Esophagus muscularis mucosa (tissue), 4 donors: ENCODE measurements at regions not wholly inside any gene's neighbourhood (a gene's known extent, or its start where the extent isn't known, plus 50 kb on each side); places are given as distances from the start of the nearest gene placed in this dataset.

Source experiments
- DNase-seq: peaks from one replicate; pipeline ENCODE4 v3.0.0-alpha.2; 2017; ENCODE audit errors: extremely low spot score
- H3K27ac ChIP-seq, 4 donors: fragments of 200-600 bp; sonication (generic); replicated peaks in 1 of 4; 1 replicate in 3 of 4; 2 replicates in 1 of 4; pipeline ENCODE4 v1.5.1; 2016 to 2019; ENCODE audit warnings: mild to moderate bottlenecking in 1 of 4
- H3K27me3 ChIP-seq, 4 donors: fragments of 200-600 bp; sonication (generic); one replicate each; pipeline versions ENCODE4 v1.5.1 to v1.6.0; 2016 to 2019
- H3K36me3 ChIP-seq, 4 donors: fragments of 200-600 bp; sonication (generic); one replicate each; pipeline ENCODE4 v1.5.1; 2016 to 2019
- H3K4me1 ChIP-seq, 4 donors: fragments of 200-600 bp; sonication (generic); one replicate each; pipeline ENCODE4 v1.5.1; 2016 to 2019
- H3K4me3 ChIP-seq, 4 donors: fragments of 200-600 bp; sonication (generic); 1 replicate in 2 of 4; 2 replicates in 2 of 4; pipeline ENCODE4 v1.5.1; 2016 to 2019; ENCODE audit warnings: mild to moderate bottlenecking in 4 of 4, moderate library complexity in 1 of 4
- H3K9me3 ChIP-seq, 4 donors: fragments of 200-600 bp; sonication (generic); 1 replicate in 3 of 4; 2 replicates in 1 of 4; pipeline ENCODE4 v1.5.1; 2016 to 2019
- CTCF ChIP-seq, 3 experiments: fragments of 200-600 bp in 2 of 3; fragments of 450-650 bp in 1 of 3; sonication (generic) in 2 of 3; IDR thresholded peaks; one replicate each; pipeline ENCODE4 v1.5.1; 2017 to 2019; ENCODE audit warnings: antibody characterized with exemption in 3 of 3, mild to moderate bottlenecking in 2 of 3, moderate library complexity in 1 of 3
- EP300 ChIP-seq: sonication (generic); formaldehyde crosslinking; IDR thresholded peaks from one replicate; pipeline ENCODE4 v1.6.1; 2017; ENCODE audit warnings: antibody characterized with exemption
- POLR2A ChIP-seq: fragments of 450-650 bp; IDR thresholded peaks from one replicate; pipeline ENCODE4 v1.6.1; 2017; ENCODE audit warnings: antibody characterized with exemption, moderate library complexity, mild to moderate bottlenecking, low read depth
- POLR2AphosphoS5 ChIP-seq, 2 donors: sonication (generic); formaldehyde crosslinking; IDR thresholded peaks; one replicate each; pipeline ENCODE4 v1.6.1; 2017; ENCODE audit warnings: antibody characterized with exemption in 2 of 2
- WGBS: methylation state at CpG from one replicate; pipeline ENCODE4 v1.1.5; 2018; 5-methylcytosine and 5-hydroxymethylcytosine counted together
- intact Hi-C: fragments of 100-400 bp; cut with DNase I; formaldehyde crosslinking; loops from one replicate; pipeline ENCODE4 v1.15.1; 2023

DNA sequence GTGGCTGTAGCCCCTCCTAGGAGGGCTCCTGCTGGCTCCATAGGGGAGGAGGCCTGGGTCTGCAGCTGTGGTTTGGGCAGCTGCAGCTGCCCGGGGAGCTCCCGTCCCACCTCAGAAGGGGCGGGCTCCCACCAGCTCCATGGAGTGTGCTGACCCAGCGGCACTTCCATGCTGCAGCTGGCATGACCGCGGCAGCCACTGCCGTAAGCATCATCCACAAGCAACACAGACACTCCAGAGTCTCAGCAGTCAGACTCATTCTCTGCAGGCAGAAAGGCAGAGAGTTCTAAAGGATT is 660.1 kb upstream of the RAB6C start:
- H3K27ac ChIP-seq = no peak overlapping the region
- no peaks in the 10 kb centered on the region for H3K27me3 ChIP-seq
- no peak overlapping the region for H3K4me3 ChIP-seq
- no peak for TF ChIP-seq CTCF (IDR thresholded peaks at IDR 0.05)
- no peak for TF ChIP-seq EP300
- no peak for TF ChIP-seq POLR2AphosphoS5 (IDR thresholded peaks at IDR 0.05)
- TF ChIP-seq POLR2A = no peak
- H3K9me3 ChIP-seq = no peaks in the 10 kb centered on the region
- H3K4me1 ChIP-seq = no peaks in the 10 kb centered on the region
- WGBS = 100% methylated on average over 1 of the region's 7 CpGs
- intact Hi-C loops = no loop called here
- H3K36me3 ChIP-seq = no peaks in the 10 kb centered on the region
- DNase-seq = no peak

GRCh38 chr2:129320288-129320687 is 659.2 kb upstream of the RAB6C start:
- Histone ChIP-seq H3K36me3 (no peaks in the 10 kb centered on the region), H3K4me1 (no peaks in the 10 kb centered on the region), H3K4me3 (no peak overlapping the region), H3K27ac (no peak overlapping the region), H3K27me3 (no peaks in the 10 kb centered on the region), H3K9me3 (no peaks in the 10 kb centered on the region)
- no peak for DNase-seq
- intact Hi-C loops = no loop called here
- 100% methylated on average over 4 of the region's 4 CpGs for WGBS
- TF ChIP-seq CTCF (IDR thresholded peaks at IDR 0.05) (no peak), POLR2A (no peak), EP300 (no peak), POLR2AphosphoS5 (IDR thresholded peaks at IDR 0.05) (no peak)

- no peak for TF ChIP-seq POLR2A
- TF ChIP-seq POLR2AphosphoS5 (IDR thresholded peaks at IDR 0.05) = no peak
- no peak for TF ChIP-seq EP300
- no peak for TF ChIP-seq CTCF (IDR thresholded peaks at IDR 0.05)
- no peak for DNase-seq
- Histone ChIP-seq H3K36me3 (no peaks in the 10 kb centered on the region), H3K4me3 (no peak overlapping the region), H3K27ac (no peak overlapping the region), H3K4me1 (no peaks in the 10 kb centered on the region), H3K9me3 (no peaks in the 10 kb centered on the region), H3K27me3 (no peaks in the 10 kb centered on the region)
- 52% methylated on average over 2 of the region's 2 CpGs for WGBS
- intact Hi-C loops = no loop called here
Measured at GRCh38 chr2:129324349-129324748, 655.1 kb upstream of the RAB6C start.

DNA sequence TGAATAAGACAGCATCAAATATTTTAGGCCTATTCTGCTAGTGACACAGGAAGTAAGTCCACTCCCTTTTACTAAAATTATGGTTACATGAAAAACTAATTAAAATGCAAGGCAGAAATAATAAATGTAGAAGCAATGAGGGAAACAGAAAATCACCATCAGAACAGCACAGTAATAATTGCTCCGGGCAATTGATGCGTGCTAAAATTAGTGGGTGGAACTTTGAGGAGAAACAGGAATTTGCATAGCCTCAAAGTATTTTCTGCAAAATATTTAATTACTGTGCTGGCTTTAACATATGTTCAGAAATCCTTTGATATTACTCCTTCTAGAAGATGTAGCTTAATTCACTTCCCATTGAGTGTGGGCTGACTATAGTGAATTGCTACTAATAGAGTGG is 654.3 kb upstream of the RAB6C start:
- 96% methylated on average over 2 of the region's 2 CpGs for WGBS
- Histone ChIP-seq H3K27me3 (no peaks in the 10 kb centered on the region), H3K4me3 (no peak overlapping the region), H3K4me1 (no peaks in the 10 kb centered on the region), H3K36me3 (no peaks in the 10 kb centered on the region), H3K27ac (no peak overlapping the region), H3K9me3 (no peaks in the 10 kb centered on the region)
- TF ChIP-seq POLR2AphosphoS5 (IDR thresholded peaks at IDR 0.05) = no peak
- no peak for TF ChIP-seq EP300
- intact Hi-C loops = no loop called here
- DNase-seq = no peak

DNA sequence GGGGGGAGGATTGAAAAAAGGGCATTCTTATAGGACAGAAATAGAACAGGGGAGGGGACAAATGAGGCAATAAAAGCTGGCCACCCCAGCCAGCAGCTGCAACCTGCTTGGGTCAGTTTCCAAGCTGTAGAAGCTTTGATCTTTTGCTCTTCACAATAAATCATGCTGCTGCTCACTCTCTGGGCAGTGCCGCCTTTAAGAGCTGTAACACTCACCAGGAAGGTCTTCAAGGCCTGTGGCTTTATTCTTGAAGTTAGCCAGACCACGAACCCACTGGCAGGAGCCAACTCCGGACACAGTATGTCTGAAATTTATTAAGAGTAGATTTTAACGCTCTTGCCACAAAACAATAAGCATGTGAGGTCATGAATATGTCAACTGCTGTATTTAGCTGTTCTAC is 649.9 kb upstream of the RAB6C start:
- WGBS = 73% methylated on average over 4 of the region's 4 CpGs
- Histone ChIP-seq H3K9me3 (no peaks in the 10 kb centered on the region), H3K27ac (no peak overlapping the region), H3K4me3 (no peak overlapping the region), H3K36me3 (no peaks in the 10 kb centered on the region), H3K27me3 (no peaks in the 10 kb centered on the region), H3K4me1 (peaks cover 0 to 3% (median 0%) of the 10 kb centered on the region in 4 donors)
- intact Hi-C loops = no loop called here
- TF ChIP-seq EP300 (no peak), CTCF (IDR thresholded peaks at IDR 0.05) (no peak), POLR2A (no peak), POLR2AphosphoS5 (IDR thresholded peaks at IDR 0.05) (no peak)
- no peak for DNase-seq
